GM18502 (cell line): ENCODE measurements at regions not wholly inside any gene's neighbourhood (a gene's known extent, or its start where the extent isn't known, plus 50 kb on each side); places are given as distances from the start of the nearest gene placed in this dataset.

Experiments
- ATAC-seq: cut with Tn5 transposase; IDR thresholded peaks from one replicate; pipeline ENCODE4 v1.9.1; 2021; ENCODE audit warnings: mild to moderate bottlenecking; ENCODE audit not compliant: unreplicated experiment, poor library complexity

DNA sequence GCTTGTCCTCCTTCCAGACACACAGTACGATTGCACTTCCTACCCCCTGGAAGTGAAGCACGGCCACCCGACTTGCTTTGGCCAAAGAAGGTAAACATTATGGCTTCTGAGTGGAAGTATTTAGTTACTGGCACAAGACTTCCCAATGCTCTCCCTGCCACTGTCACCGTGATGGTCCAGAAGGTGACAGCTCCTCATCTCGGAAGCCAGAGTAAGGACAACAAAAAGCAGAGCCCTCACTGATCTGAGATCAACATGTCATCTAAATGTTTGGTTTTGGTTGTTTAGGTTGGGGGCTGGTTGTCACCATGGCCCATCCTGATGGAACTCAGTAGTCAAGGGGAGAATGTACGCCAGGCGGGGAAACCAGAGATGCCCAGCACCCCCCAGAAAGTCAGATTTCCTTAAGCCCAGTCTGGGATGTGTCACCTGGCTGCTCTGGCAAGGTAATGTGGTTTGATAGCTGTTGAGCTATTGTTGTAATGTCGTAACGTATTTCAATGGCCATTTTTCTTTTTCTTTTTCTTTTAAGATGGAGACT, 170.1 kb upstream of the ZNF536 start:
- ATAC-seq, result no peak

DNA sequence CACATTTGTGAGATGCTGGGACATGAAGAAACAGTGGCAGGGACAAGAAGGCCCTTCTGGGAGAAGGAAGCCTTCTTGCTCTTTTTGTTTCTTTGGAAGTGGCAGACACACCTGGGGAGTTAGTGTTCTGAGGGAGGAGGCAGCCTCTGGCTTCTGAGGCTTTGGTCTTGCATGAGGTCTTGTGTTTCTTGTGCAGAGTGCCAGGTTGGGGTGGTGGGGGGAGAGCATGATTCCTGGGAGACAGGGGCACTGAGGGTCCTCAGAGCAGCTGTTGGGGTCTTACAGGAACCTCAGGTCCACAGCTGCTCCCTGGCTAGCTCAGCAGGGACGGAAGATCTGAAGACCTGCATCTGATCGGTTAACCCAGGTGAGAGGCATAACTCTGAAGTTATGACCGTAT, 167.5 kb upstream of the ZNF536 start:
- ATAC-seq, result no peak

DNA sequence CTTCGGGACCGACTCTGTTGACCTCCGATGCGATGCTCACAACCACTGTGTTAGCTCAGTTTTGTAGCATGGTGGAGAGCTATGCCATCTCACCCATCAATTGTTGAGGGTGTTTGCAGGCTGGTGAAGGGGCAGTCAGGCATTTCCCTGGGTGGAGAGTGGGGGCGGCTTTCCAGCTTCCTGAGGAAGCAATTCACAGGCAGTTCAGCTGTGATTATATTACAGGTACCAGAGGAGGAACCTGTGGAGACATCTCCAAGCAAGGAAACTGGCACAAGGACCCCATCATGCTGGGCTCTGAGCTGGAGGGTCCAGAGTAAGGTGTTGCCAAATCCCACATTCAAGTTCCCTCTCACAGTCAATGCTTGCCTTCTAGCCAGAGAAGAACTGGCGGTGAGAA, 166.0 kb upstream of the ZNF536 start:
- ATAC-seq, result no peak

DNA sequence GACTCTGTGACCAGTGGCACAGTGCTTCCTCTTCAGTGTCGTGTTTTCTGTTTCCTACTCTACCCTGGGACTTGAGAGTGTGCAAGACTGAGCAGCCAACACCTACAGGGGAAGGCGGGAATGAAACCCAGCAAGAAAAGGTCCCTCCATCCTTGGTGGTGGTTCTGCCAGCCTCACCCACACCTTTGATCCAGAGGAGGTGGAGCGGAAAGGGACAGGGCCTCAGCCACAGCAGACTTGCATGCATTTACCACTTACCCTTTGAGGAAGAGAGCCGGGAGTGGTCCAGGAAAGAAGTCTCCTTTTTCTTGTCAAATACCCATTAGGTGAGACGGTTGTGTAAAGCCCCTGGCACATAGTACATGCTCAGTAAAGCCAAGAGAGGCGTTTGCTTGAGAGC, 164.8 kb upstream of the ZNF536 start:
- no peak for ATAC-seq

GRCh38 chr19:30208436-30209060, 163.6 kb upstream of the ZNF536 start:
- no peak for ATAC-seq

GRCh38 chr19:30209617-30210600, 162.3 kb upstream of the ZNF536 start:
- no peak for ATAC-seq

GRCh38 chr19:30212574-30212973, 159.6 kb upstream of the ZNF536 start:
- no peak for ATAC-seq

- ATAC-seq, result no peak
These were observed 157.5 kb upstream of the ZNF536 start for GRCh38 chr19:30214651-30215051.

DNA sequence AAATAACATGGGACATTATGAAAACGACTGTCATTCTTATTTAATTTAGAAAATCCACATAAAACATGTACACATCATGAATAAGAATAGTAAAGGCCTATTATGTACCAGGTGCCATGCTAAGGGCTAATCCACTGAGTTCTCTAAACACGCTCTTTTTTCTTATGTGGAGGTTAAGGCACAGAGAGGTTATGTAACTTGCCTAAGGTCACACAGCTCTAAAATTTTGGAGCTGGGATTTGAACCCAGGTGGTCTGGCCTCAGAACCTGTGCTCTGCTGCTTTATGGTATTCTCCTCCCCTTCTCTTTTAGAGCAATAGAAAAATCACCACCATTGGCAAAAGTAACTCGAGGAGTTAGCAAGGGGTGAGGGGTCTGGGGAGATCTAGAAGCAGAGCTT, 156.9 kb upstream of the ZNF536 start:
- no peak for ATAC-seq

DNA sequence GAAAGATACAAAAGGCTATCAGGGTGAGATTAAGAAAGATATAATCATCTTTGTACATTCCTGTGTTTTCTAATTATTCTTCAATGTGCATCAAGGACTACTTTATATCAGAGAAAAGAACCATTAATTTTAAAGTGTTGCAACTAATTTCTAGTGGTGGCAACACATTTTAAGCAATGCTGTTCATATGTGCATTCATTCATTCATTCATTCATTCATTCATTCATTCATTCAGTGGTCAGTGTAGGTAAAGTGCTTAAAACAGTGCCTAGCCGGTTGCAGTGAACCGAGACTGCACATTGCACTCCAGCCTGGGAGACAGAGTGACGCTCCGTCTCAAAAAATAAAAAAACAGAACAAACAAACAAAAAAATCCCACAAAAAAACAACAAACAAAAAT, 155.7 kb upstream of the ZNF536 start:
- ATAC-seq, result no peak

DNA sequence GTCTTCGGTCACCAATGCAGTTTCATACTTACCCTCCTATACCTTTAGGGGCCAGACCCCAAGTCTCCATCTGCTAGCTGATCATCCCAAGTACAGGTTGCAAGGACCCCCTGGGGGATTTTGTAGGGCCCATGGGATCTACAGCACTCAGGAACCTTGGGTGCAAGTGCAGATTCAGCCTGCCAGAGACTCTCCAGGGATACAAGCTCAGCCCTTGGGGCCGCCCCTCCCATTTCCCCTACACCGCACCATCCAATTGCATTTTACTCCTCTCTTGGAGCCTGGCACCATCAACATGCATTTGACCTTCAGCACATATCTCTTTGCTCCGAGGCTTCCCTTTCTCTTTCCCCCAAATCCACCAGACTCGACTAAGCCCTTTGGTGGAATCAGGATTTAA, 154.7 kb upstream of the ZNF536 start:
- ATAC-seq, result no peak

DNA sequence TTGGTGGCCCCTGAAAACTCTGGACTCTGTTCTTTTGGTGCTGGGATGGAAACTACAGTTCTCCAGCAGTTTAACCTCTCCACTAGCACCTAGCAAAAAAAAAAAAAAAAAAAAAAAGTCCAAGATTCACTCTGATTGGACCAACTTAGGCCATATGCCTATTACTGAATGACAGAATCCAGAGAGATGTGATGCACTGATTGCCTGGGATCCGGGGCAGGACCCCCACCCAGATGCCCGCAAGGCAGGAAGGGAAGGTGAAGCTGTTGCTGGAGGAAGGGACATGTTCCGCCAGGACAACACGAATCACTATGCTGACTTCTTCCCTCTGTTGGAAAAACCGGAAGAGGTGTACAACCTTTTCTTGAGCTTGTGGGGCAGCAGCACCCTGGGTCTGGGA, 152.5 kb upstream of the ZNF536 start:
- no peak for ATAC-seq

DNA sequence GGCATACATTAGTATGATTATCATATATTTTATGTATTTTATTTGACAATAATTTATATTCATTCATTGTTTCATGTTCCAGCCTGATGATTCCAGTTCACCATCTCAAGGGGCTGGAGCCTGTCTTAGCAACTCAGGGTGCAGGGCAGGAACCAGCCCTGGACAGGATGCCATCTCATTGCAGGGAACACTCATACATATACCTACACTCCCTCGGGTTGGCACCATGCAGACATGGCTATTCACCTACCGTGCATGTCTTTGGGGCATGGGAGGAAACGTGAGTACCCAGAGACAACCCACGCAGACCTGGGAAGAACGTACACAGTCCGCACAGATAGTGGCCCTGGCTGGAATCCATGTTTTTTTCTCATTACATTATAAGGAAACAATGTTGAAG, 151.0 kb upstream of the ZNF536 start:
- ATAC-seq, result no peak

GRCh38 chr19:30222428-30222873, 149.7 kb upstream of the ZNF536 start:
- no peak for ATAC-seq

- no peak for ATAC-seq
These were observed 149.0 kb upstream of the ZNF536 start for GRCh38 chr19:30222992-30223865.

DNA sequence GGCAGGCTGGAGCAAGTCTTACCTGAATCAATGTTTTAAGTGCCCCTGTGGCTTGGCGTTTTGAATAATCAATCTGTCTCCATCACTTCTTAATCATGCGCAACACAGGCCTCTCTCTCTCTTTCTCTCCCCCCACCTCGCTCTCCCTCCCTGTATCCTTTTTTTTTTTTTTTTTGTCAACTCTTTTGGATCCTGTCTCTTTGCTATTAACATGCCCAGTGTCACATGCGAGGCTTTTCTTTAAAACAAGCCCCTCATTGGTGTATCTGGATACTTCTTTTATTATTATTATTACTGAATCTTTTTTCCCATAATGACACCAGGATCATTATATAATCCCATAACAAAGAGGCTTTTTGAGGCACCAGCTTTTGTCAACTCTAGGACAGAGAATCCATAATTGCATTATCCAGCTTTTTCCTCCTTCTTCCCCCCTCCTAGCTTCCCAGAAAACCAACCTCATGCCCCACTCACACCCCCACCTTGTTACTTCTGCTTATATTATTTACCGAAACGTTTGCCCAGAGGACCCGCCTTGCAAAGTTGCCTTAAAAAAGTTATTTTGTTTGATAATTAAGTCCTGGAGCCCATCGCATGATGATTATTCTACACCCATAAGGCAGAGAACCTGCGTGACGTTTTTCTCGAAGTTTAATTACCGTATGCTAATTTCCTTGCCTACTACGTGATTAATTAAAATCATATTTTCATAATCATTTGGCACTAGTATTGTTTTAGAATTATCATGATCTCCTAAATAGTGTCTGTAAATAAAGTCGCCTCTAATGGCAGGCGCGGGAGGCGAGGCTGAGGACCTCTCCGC, 148.1 kb upstream of the ZNF536 start:
- no peak for ATAC-seq

GRCh38 chr19:30224689-30225606, 147.2 kb upstream of the ZNF536 start:
- ATAC-seq, result no peak

DNA sequence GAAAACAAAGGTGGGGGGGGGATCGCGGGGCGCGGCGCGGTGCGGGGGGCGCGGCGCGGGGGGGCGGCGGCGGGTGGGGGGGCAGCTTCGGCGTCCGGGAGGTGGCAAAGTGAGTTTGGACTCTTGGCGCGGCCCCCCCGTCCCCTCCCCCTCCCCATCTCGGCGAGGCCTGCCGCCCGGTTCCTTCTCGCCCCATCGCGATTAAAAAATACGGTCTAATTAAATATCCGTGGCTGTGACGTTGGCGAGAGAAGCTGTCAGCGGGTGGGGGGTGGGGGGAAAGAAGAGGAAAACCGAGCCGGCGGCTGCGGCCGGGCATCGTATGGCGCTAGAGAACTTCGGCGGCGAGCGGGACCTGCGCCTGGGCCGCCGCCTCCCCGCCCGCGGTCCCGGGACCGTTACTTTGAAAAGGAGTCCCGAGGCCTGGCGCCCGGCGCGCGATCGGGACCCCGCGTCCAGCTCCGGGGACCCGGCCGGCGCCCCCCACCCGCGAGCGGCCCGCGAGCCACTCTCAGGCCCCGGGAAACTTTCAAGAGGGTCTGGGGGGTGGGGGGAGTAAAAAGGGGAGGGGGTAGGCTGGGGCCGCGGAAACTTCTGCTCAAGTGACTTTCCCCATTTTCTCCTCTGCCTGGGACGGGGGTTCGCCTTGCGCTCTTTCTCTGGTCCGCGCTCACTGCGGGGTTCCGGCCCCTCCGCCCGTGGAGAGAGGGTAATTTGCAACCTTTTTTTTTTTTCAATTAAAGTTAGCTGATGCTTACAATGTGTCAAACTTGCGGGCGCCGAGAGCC, 146.3 kb upstream of the ZNF536 start:
- no peak for ATAC-seq
